ENCODE measurements at regions not wholly inside any gene's neighbourhood (a gene's known extent, or its start where the extent isn't known, plus 50 kb on each side); places are given as distances from the start of the nearest gene placed in this dataset.

DNA sequence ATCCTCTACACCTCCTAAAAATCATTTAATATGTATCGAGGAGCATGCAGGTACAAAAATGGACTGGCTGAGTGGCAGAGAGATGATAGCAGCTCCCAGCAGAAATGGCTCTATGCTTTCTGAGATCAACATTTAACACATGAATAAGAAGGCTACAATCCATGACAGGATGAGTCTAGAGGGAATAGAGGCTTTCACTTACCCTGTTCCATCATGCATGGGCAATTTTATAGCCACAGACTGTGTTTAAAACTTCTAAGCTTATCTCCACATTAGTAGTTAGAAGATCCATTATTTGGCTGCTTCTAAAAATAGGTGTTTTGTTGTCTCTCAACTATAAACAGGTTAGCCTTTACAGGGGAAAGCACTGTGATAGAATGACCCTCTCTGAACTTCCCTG, 149.1 kb upstream of the ARHGAP28 start:
- no peak overlapping the region for H3K4me3 ChIP-seq (ENCODE audit: severe bottlenecking)
- no peaks in the 10 kb centered on the region for H3K27me3 ChIP-seq (ENCODE audit: insufficient read depth, poor library complexity, severe bottlenecking)
- H3K4me1 ChIP-seq (ENCODE audit: insufficient read depth, poor library complexity, severe bottlenecking) = no peaks in the 10 kb centered on the region
- H3K36me3 ChIP-seq (ENCODE audit: low read depth) = no peaks in the 10 kb centered on the region
- no peak overlapping the region for H3K27ac ChIP-seq (ENCODE audit: poor library complexity, severe bottlenecking)
- no peak for ATAC-seq (ENCODE audit: low read depth)
- no peaks in the 10 kb centered on the region for H3K9me3 ChIP-seq (ENCODE audit: severe bottlenecking)
- DNase-seq (ENCODE audit: low spot score) = no peak
- TF ChIP-seq, protein P1, sequence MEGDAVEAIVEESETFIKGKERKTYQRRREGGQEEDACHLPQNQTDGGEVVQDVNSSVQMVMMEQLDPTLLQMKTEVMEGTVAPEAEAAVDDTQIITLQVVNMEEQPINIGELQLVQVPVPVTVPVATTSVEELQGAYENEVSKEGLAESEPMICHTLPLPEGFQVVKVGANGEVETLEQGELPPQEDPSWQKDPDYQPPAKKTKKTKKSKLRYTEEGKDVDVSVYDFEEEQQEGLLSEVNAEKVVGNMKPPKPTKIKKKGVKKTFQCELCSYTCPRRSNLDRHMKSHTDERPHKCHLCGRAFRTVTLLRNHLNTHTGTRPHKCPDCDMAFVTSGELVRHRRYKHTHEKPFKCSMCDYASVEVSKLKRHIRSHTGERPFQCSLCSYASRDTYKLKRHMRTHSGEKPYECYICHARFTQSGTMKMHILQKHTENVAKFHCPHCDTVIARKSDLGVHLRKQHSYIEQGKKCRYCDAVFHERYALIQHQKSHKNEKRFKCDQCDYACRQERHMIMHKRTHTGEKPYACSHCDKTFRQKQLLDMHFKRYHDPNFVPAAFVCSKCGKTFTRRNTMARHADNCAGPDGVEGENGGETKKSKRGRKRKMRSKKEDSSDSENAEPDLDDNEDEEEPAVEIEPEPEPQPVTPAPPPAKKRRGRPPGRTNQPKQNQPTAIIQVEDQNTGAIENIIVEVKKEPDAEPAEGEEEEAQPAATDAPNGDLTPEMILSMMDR (IDR thresholded peaks at IDR 0.05; ENCODE audit: poor library complexity, severe bottlenecking) = no peak

DNA sequence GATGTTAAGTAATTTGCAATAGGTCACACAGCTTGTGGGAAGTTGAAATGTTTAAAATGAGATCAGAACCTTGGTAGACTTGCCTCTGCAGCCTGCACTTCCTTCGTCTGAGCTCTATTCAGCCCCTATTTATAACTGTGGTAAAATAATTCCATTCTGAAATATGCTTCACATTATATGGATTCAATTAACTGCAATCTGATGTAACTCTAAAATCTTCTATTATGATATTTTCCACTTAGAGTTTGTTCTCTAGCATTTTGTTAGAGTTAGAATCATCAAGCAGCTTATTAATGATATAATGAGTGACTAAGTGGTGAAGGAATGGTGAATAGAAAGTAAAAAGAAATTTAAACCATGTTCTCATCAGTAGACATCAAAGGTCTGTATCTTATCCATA, 139.6 kb upstream of the ARHGAP28 start:
- DNase-seq (ENCODE audit: low spot score) = no peak
- Histone ChIP-seq H3K9me3 (ENCODE audit: severe bottlenecking) (no peaks in the 10 kb centered on the region), H3K4me1 (ENCODE audit: insufficient read depth, poor library complexity, severe bottlenecking) (peaks cover 3% of the 10 kb centered on the region), H3K27ac (ENCODE audit: poor library complexity, severe bottlenecking) (no peak overlapping the region), H3K4me3 (ENCODE audit: severe bottlenecking) (no peak overlapping the region), H3K36me3 (ENCODE audit: low read depth) (no peaks in the 10 kb centered on the region), H3K27me3 (ENCODE audit: insufficient read depth, poor library complexity, severe bottlenecking) (no peaks in the 10 kb centered on the region)
- ATAC-seq (ENCODE audit: low read depth) = no peak
- TF ChIP-seq, protein P1 (IDR thresholded peaks at IDR 0.05; ENCODE audit: poor library complexity, severe bottlenecking) = no peak

GRCh38 chr18:6590326-6590725, 139.2 kb upstream of the ARHGAP28 start:
- no peak overlapping the region for H3K27ac ChIP-seq (ENCODE audit: poor library complexity, severe bottlenecking)
- no peaks in the 10 kb centered on the region for H3K36me3 ChIP-seq (ENCODE audit: low read depth)
- no peaks in the 10 kb centered on the region for H3K9me3 ChIP-seq (ENCODE audit: severe bottlenecking)
- H3K27me3 ChIP-seq (ENCODE audit: insufficient read depth, poor library complexity, severe bottlenecking) = no peaks in the 10 kb centered on the region
- ATAC-seq (ENCODE audit: low read depth) (no peak), DNase-seq (ENCODE audit: low spot score) (no peak)
- TF ChIP-seq, protein P1 (IDR thresholded peaks at IDR 0.05; ENCODE audit: poor library complexity, severe bottlenecking) = no peak
- peaks cover 3% of the 10 kb centered on the region for H3K4me1 ChIP-seq (ENCODE audit: insufficient read depth, poor library complexity, severe bottlenecking)
- H3K4me3 ChIP-seq (ENCODE audit: severe bottlenecking) = no peak overlapping the region

DNA sequence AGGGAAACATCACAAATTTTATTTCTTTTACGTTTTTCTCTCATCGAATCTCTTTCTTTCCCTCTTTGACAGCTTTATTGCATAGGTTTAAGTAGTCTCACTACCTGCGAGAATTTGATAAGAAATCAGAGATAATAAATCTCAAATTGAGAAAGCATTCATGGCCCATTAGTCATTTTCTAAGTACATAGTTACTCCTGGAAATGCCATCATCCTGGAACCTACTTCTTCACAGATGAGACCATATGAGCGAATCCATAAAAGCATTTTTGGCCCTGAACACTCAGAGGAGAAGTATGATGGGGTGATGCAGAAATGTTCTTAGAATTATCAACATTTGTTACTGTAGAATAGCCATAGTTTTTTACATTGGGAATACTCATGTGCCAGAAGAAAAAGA, 138.0 kb upstream of the ARHGAP28 start:
- Histone ChIP-seq H3K27me3 (ENCODE audit: insufficient read depth, poor library complexity, severe bottlenecking) (no peaks in the 10 kb centered on the region), H3K9me3 (ENCODE audit: severe bottlenecking) (no peaks in the 10 kb centered on the region), H3K4me1 (ENCODE audit: insufficient read depth, poor library complexity, severe bottlenecking) (peaks cover 3% of the 10 kb centered on the region), H3K27ac (ENCODE audit: poor library complexity, severe bottlenecking) (no peak overlapping the region), H3K4me3 (ENCODE audit: severe bottlenecking) (no peak overlapping the region), H3K36me3 (ENCODE audit: low read depth) (no peaks in the 10 kb centered on the region)
- DNase-seq (ENCODE audit: low spot score) (no peak), ATAC-seq (ENCODE audit: low read depth) (peak; percentile 75)
- TF ChIP-seq, protein P1 (IDR thresholded peaks at IDR 0.05; ENCODE audit: poor library complexity, severe bottlenecking) = no peak

- Histone ChIP-seq H3K27ac (ENCODE audit: poor library complexity, severe bottlenecking) (no peak overlapping the region), H3K9me3 (ENCODE audit: severe bottlenecking) (no peaks in the 10 kb centered on the region), H3K4me1 (ENCODE audit: insufficient read depth, poor library complexity, severe bottlenecking) (peaks cover 3% of the 10 kb centered on the region), H3K4me3 (ENCODE audit: severe bottlenecking) (no peak overlapping the region), H3K27me3 (ENCODE audit: insufficient read depth, poor library complexity, severe bottlenecking) (no peaks in the 10 kb centered on the region), H3K36me3 (ENCODE audit: low read depth) (no peaks in the 10 kb centered on the region)
- TF ChIP-seq, protein P1 (IDR thresholded peaks at IDR 0.05; ENCODE audit: poor library complexity, severe bottlenecking) = no peak
- DNase-seq (ENCODE audit: low spot score) (no peak), ATAC-seq (ENCODE audit: low read depth) (no peak)
Observed at GRCh38 chr18:6592522-6592921, 137.0 kb upstream of the ARHGAP28 start.

Measured in RWPE2 (cell line).